DOHH2 (cell line): ENCODE measurements at regions not wholly inside any gene's neighbourhood (a gene's known extent, or its start where the extent isn't known, plus 50 kb on each side); places are given as distances from the start of the nearest gene placed in this dataset.

Experiments used
- H3F3A ChIP-seq: fragments of 200-600 bp; sonication (generic), shearing (Covaris generic); 2 replicates; pipeline ENCODE4 v1.6.0; 2016; ENCODE audit warnings: antibody characterized with exemption, mild to moderate bottlenecking; ENCODE audit not compliant: control insufficient read depth, insufficient read depth
- H3K27ac ChIP-seq: fragments of 200-600 bp; sonication (generic); 2 replicates; pipeline ENCODE4 v1.5.1; 2014; ENCODE audit warnings: low read depth, mild to moderate bottlenecking, low read length, moderate library complexity
- H3K27me3 ChIP-seq: fragments of 200-600 bp; sonication (generic); 2 replicates; pipeline ENCODE4 v1.6.1; 2014; ENCODE audit warnings: mild to moderate bottlenecking, low read length, mixed read lengths; ENCODE audit not compliant: control insufficient read depth
- H3K36me3 ChIP-seq: fragments of 200-600 bp; sonication (generic); 2 replicates; pipeline ENCODE4 v1.6.1; 2014; ENCODE audit warnings: mild to moderate bottlenecking, low read length, moderate library complexity, mixed read lengths; ENCODE audit not compliant: control insufficient read depth
- H3K4me1 ChIP-seq: fragments of 200-600 bp; sonication (generic); 2 replicates; pipeline ENCODE4 v1.6.1; 2014; ENCODE audit warnings: mild to moderate bottlenecking, low read length, mixed read lengths; ENCODE audit not compliant: control insufficient read depth
- H3K4me2 ChIP-seq: fragments of 200-600 bp; sonication (generic); 2 replicates; pipeline ENCODE4 v1.6.0; 2014; ENCODE audit warnings: mild to moderate bottlenecking, low read length, moderate library complexity
- H3K4me3 ChIP-seq: fragments of 200-600 bp; sonication (generic); 2 replicates; pipeline ENCODE4 v1.5.1; 2014; ENCODE audit warnings: mild to moderate bottlenecking, low read length, mixed read lengths
- H3K79me2 ChIP-seq: fragments of 200-600 bp; sonication (generic); 2 replicates; pipeline ENCODE4 v1.6.1; 2014; ENCODE audit warnings: mild to moderate bottlenecking, low read length, mixed read lengths; ENCODE audit not compliant: control insufficient read depth
- H3K9me2 ChIP-seq: fragments of 200-600 bp; sonication (generic); replicated peaks from 2 replicates; pipeline ENCODE4 v1.6.1; 2014; ENCODE audit warnings: mild to moderate bottlenecking, low read length, mixed read lengths; ENCODE audit not compliant: control insufficient read depth
- H3K9me3 ChIP-seq: fragments of 200-600 bp; sonication (generic); 2 replicates; pipeline ENCODE4 v1.6.1; 2014; ENCODE audit warnings: antibody characterized with exemption, low read length, mixed read lengths; ENCODE audit not compliant: control insufficient read depth, insufficient read depth
- H4K20me1 ChIP-seq: fragments of 200-600 bp; sonication (generic); 2 replicates; pipeline ENCODE4 v1.6.0; 2014; ENCODE audit warnings: low read depth, mild to moderate bottlenecking, antibody characterized with exemption, low read length, moderate library complexity; ENCODE audit not compliant: control insufficient read depth, insufficient read depth
- EZH2phosphoT487 ChIP-seq: fragments of 200-600 bp; sonication (generic); IDR thresholded peaks from 2 replicates; pipeline ENCODE4 v1.6.1; 2017; ENCODE audit warnings: borderline replicate concordance, mild to moderate bottlenecking, antibody characterized with exemption, low read length, moderate library complexity, mixed read lengths
- TF ChIP-seq, protein P1 (sequence below): fragments of 200-600 bp; sonication (generic); IDR thresholded peaks from one replicate; pipeline ENCODE4 v1.5.1; 2014; ENCODE audit warnings: antibody characterized with exemption, mild to moderate bottlenecking, low read depth, low read length; ENCODE audit not compliant: poor library complexity, severe bottlenecking

DNA sequence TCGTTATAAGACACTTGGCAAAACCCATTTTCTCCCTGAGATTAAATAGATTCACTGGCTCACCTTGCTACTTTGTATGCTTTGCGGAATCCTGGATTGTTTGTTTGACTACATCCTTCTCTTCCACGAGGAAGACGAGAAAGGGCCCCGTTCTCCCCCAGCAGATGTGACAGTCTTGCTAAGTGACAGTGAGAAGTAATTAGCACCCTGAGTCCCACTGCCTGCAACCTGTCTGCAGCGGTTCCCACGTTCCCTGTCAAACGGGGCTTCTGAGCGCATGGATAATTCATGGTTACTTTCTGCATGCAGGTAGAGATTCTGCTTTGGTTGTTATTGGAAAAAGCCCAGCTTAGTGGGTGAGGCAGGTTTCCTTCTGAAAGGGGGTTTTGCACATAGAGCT, 163.7 kb downstream of the CDH26 start:
- TF ChIP-seq, protein P1, sequence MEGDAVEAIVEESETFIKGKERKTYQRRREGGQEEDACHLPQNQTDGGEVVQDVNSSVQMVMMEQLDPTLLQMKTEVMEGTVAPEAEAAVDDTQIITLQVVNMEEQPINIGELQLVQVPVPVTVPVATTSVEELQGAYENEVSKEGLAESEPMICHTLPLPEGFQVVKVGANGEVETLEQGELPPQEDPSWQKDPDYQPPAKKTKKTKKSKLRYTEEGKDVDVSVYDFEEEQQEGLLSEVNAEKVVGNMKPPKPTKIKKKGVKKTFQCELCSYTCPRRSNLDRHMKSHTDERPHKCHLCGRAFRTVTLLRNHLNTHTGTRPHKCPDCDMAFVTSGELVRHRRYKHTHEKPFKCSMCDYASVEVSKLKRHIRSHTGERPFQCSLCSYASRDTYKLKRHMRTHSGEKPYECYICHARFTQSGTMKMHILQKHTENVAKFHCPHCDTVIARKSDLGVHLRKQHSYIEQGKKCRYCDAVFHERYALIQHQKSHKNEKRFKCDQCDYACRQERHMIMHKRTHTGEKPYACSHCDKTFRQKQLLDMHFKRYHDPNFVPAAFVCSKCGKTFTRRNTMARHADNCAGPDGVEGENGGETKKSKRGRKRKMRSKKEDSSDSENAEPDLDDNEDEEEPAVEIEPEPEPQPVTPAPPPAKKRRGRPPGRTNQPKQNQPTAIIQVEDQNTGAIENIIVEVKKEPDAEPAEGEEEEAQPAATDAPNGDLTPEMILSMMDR: no peak
- no peak for TF ChIP-seq EZH2phosphoT487
- H4K20me1 ChIP-seq: no peaks in the 10 kb centered on the region
- H3K79me2 ChIP-seq: no peaks in the 10 kb centered on the region
- H3K4me2 ChIP-seq: no peak overlapping the region
- no peaks in the 10 kb centered on the region for H3K36me3 ChIP-seq
- H3K27me3 ChIP-seq: no peaks in the 10 kb centered on the region
- no peaks in the 10 kb centered on the region for H3F3A ChIP-seq
- H3K4me1 ChIP-seq: no peaks in the 10 kb centered on the region
- H3K9me3 ChIP-seq: no peaks in the 10 kb centered on the region
- no peak overlapping the region for H3K27ac ChIP-seq
- no peak overlapping the region for H3K4me3 ChIP-seq
- no peaks in the 10 kb centered on the region for H3K9me2 ChIP-seq

DNA sequence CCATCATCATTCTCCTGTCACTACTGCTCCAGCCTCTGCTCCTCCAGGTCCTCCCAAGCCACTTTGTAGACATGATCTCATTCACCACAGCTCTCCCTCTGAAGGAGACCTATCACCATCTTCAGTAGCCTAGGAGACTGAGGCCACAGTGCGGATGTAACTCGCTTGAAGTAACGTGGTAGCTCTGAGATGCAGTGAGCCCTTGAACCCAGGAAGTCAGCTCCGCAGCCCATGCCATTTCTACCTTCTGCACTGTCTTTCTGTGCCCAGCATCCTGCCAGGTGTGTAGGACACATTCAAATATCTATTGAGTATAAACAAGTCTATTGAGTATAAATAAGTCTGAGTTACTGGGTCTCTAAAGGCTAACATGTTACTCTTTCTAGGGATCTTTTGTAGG, 164.4 kb downstream of the CDH26 start:
- H3K27me3 ChIP-seq: no peaks in the 10 kb centered on the region
- no peaks in the 10 kb centered on the region for H3K79me2 ChIP-seq
- no peak overlapping the region for H3K4me2 ChIP-seq
- no peaks in the 10 kb centered on the region for H3K9me2 ChIP-seq
- H3K36me3 ChIP-seq: no peaks in the 10 kb centered on the region
- no peaks in the 10 kb centered on the region for H3K4me1 ChIP-seq
- no peaks in the 10 kb centered on the region for H4K20me1 ChIP-seq
- no peaks in the 10 kb centered on the region for H3F3A ChIP-seq
- TF ChIP-seq, protein P1: no peak
- TF ChIP-seq EZH2phosphoT487: no peak
- no peak overlapping the region for H3K27ac ChIP-seq
- H3K9me3 ChIP-seq: no peaks in the 10 kb centered on the region
- H3K4me3 ChIP-seq: no peak overlapping the region

DNA sequence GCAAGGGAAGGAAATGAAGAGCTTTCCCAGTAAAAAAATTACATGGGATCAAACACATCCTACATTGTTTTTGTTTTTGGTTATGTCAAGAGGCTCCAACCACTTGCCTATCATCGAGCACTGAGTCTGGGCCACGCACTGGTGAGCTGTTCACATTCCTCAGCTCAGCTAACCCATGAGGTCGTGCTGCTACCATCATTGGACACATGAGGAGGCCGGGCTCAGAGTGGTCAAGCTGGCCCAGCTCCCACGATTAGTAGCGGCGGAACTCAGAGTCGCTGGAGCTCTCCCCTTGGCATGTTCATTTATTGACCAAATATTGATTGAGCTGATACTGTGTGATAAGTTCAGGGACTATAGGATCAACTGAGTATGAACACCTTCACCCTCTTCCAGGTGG, 164.9 kb downstream of the CDH26 start:
- Histone ChIP-seq H3K9me2 (no peaks in the 10 kb centered on the region), H3K27ac (no peak overlapping the region), H3F3A (no peaks in the 10 kb centered on the region), H3K27me3 (no peaks in the 10 kb centered on the region), H3K36me3 (no peaks in the 10 kb centered on the region), H4K20me1 (no peaks in the 10 kb centered on the region), H3K4me1 (no peaks in the 10 kb centered on the region), H3K9me3 (no peaks in the 10 kb centered on the region), H3K4me3 (no peak overlapping the region), H3K4me2 (no peak overlapping the region), H3K79me2 (no peaks in the 10 kb centered on the region)
- TF ChIP-seq, protein P1: no peak
- no peak for TF ChIP-seq EZH2phosphoT487

DNA sequence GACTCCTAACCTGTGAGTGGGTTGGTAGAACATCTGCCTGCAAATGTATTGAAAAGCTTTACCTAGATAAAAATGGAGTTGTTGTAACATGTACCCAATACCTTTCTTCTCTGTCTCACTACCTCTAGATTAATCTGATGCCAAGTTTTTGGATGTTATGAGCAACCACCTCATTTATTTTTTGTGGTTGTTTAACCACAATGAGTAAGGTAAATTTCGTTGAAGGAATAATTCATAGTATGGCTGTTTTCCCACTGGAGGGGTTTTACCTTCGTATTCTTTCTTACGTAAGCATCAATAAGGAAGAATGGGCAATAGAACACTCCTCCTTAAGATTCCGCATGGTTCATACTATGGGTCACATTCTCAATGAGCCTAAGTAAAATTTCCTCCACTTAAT, 165.4 kb downstream of the CDH26 start:
- Histone ChIP-seq H3K4me1 (no peaks in the 10 kb centered on the region), H3K79me2 (no peaks in the 10 kb centered on the region), H3K27me3 (no peaks in the 10 kb centered on the region), H3F3A (no peaks in the 10 kb centered on the region), H3K4me2 (no peak overlapping the region), H4K20me1 (no peaks in the 10 kb centered on the region), H3K9me3 (no peaks in the 10 kb centered on the region), H3K4me3 (no peak overlapping the region), H3K27ac (no peak overlapping the region), H3K9me2 (no peaks in the 10 kb centered on the region), H3K36me3 (no peaks in the 10 kb centered on the region)
- TF ChIP-seq, protein P1: no peak
- no peak for TF ChIP-seq EZH2phosphoT487
